Non-pigmented ciliary epithelial cell (primary cell): ENCODE measurements at regions not wholly inside any gene's neighbourhood (a gene's known extent, or its start where the extent isn't known, plus 50 kb on each side); places are given as distances from the start of the nearest gene placed in this dataset.
"Not testable (repeated sequence)": the region's sequence is repeated elsewhere in the genome, so short reads cannot be mapped to it uniquely, and the experiment has no call there.

Experiments used
- DNase-seq: peaks from one replicate; pipeline ENCODE4 v3.0.0-alpha.2; 2010; ENCODE audit warnings: low read depth

GRCh38 chr16:66173181-66173580, 193.3 kb upstream of the CDH5 start:
- DNase-seq, result not testable (repeated sequence)

DNA sequence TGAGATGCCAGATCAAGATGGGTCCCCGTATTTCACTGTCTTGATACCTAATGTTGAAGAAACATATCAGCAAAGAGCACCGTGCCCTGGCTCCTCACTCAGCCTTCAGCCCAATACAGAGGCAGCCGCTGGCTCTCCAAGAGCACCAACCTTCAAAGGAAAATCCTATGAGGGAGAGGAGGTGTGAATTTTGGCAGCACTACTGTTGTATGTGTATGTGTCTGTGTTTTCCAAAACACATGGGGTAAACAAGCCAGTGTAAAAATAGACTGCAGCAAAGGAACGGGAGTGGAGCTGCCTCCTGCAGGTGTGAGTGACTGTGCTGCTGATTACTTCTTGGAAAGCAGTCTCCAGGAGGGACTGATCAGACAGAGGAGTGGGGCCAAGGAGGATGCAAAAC, 194.0 kb upstream of the CDH5 start:
- no peak for DNase-seq

DNA sequence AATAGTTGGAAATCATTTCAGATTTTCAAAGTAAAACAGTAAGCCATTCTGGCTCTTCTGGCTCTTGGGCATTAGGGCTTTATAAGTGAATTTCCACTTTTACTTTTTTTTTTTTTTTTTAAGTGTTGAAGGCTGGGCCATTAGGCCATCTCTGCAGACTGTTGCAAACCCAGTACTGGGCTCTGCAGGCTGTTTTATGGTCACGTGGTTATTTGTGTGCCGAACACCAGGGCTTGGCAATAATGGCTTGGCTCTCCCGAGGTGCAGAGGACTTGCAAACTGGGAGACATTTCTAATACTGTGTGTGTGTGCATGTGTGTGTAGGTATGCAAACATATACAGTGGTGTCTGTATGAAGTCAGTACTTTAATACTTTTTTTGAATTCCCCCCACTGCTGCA, 194.9 kb upstream of the CDH5 start:
- DNase-seq, result no peak

DNA sequence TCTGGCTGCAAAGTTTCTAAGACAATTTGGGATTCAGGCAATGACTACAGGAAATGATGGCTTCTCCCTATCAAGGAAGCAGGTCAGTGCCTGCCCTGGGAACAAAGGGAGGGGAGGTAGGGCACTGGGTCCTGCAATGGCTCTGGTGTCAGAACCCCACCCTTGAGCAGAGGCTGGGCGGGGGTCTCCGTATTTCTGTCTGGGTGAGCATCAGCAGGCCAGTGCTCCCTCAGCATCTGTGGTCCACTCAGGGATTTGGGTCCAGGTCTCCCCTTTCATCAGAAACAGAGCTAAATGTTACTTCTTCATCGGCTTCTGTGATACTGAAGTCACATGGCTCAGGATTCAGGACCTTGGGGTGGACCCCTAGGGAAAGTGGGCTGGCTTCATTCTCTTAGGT, 195.5 kb upstream of the CDH5 start:
- no peak for DNase-seq

DNA sequence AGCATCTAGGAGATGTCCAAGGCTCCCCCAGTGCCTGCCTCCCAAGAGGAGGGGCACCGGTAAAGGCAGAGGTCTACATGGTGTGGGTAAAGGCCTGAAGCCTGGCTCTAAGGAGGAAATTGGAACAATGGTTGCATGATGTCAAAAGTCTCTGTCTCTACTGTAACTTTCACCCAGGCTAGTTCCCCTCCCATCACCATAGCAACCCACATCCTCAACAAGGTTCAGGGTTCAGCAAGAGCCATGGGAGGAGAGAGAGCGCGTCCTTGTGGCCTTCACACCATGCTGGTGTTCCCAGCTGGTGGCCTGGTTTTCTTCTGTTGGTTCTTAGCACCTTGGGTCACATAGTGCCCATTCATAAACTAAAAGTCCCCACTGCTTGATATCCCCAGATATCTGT, 196.7 kb upstream of the CDH5 start:
- no peak for DNase-seq

DNA sequence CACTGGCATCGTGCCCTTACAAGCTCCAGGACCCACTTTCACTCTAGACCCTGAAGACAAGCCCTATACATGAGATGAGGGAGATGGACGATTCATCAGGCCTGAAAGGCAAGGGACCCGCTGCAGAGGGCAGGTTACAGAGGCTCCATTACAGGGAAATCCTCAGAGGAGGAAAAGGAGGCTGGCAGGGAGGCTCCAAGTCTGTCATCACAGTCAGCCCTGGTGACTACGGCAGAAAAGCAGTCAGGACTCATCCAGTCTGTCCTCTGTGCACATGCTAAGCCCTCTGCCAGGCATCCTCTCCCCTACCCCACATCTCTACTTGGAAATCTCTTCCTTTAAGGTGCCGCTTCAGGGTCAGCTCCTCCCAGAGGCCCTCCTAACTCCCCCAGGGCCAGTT, 197.7 kb upstream of the CDH5 start:
- DNase-seq, result no peak

- no peak for DNase-seq
Observed at GRCh38 chr16:66167564-66168291, 198.8 kb upstream of the CDH5 start.

DNA sequence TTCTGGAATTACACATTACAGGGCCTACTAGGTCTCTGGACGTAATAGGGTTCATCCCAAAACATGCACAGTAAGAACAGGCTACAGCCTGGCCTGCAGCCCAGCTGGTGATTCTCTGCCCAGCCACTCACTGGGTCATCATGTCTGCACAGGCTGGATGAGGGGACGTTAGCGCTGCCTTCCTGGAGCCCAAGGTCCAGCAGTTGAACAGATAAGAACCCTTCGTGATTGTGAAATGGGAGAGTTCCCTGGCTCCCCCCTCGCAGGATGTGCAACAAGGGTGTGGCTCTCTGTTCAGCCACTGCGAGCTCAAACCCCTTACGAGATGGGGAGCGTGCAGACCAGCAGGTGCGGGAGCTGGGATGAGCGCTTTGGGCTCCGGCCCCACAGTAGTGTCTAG, 200.0 kb upstream of the CDH5 start:
- DNase-seq, result no peak

DNA sequence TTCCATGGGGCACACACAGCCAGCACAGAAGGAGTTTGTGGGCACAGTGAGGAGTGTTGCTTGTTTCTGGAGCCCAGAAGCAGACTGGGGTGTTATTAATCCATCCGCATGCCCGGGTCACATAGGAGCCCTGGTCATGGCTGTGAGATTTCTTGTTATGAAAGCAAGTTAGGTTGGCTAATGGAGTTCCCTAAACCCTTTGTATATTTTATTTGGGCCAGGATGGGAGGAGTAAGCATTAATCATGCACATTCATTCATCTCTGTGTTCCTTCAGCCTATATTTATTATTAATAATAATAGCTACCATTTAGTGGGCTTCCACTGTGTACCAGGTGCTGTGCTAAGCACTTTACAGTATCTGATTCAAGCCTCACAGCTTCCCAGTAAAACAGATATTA, 200.6 kb upstream of the CDH5 start:
- no peak for DNase-seq

DNA sequence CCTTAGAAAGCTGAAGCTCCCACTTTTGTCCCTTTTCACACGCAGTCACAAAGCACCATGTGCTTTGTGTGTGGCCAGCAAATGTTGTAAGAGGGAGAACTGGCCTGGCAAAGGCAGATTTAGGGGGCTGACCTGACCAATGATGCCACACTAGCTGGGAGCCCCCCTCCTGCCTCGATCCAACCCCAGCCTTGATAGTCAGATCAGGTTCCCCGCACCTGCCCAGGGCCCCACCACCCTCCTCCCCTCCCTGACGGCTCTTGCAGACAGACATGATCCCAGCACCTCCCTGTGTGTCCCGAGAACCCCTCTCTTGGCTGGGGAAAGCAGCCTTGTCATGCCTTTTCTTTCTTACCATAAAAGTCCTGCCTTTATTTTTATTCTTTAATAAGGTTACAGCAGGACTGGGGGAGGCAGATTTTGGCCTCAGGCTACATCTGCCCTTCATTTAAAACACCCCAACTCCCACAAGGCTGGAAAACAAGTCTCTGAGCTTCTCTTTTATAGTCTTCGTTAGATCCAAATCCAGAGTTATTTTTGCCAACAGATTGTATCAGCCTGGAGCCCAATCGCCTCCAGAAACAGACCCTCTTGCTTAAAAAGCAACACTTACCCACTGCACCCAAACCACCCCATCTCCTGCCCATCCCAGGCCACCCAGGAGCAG, 201.8 kb upstream of the CDH5 start:
- no peak for DNase-seq

- DNase-seq, result no peak
Observed at GRCh38 chr16:66162821-66163220, 203.7 kb upstream of the CDH5 start.

GRCh38 chr16:66161942-66162341, 204.5 kb upstream of the CDH5 start:
- DNase-seq, result no peak

DNA sequence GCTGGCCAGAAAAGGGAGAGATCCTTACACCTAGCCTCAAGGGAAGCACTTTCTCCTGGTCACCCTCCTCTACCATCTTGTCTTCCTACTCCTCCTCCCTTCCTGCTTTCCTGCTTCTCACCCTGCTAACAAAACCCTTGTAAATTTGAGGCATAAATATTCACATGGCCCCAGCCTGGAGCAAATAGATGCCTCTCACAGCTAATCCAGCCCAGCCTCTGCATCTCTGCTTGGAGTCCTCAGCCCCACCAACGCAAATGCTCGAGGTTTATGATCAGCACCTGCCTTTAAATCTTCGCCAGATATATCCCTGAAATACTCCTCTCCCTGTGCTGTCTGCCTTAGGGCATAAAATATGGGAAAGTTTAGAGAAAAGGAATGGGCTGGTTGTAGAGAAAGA, 205.2 kb upstream of the CDH5 start:
- no peak for DNase-seq

DNA sequence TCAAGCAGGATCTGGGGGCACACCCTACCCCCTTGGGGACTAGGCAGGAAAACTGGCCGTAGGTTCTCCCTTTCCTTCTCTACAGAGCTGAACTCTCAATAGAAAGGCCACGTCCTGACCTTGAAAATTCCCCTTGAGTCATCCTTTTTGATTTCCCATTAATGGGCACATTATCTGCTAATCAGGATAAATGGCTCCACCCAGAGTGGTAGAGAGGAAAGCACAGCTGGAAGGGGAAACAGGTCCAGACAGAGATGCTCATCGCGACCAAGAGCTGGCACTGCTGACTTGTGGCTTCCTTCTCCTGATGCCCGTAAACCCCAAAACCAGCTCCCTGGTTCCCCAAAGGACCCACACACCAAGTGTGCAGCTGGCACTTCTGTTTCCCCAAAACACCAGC, 206.5 kb upstream of the CDH5 start:
- DNase-seq, result no peak

GRCh38 chr16:66156538-66156937, 210.0 kb upstream of the CDH5 start:
- no peak for DNase-seq

- DNase-seq, result no peak
Observed at GRCh38 chr16:66155933-66156332, 210.6 kb upstream of the CDH5 start.

GRCh38 chr16:66154801-66155200, 211.7 kb upstream of the CDH5 start:
- DNase-seq, result no peak

DNA sequence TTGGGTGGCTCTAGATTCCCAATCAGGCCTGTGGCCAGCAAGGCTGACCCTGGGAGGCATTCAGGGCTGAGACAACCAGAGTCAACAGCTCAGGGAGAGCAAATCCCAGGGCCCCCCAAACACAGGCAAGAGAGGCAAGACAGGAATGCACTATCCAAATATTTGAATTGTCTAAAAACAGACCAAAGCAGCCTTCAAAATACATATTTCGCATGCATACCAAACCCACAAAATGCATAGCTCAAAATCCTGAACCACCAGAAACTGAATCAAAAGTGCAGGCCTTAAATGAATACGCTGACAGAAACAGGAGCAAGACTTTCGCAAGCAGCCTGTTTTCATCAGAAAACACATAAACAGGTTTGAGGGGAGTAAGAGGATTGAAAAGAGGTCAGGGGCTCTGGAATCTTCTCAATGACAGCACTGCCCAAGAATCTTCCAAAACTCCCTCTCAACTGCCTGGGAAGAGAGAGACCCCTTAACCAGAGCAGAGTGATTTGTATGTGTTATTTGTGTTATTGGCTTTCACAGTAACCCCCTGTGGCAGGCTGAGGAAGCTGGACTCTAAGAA, 213.6 kb upstream of the CDH5 start:
- peak; percentile 79 for DNase-seq

GRCh38 chr16:66152181-66152580, 214.3 kb upstream of the CDH5 start:
- DNase-seq, result no peak

DNA sequence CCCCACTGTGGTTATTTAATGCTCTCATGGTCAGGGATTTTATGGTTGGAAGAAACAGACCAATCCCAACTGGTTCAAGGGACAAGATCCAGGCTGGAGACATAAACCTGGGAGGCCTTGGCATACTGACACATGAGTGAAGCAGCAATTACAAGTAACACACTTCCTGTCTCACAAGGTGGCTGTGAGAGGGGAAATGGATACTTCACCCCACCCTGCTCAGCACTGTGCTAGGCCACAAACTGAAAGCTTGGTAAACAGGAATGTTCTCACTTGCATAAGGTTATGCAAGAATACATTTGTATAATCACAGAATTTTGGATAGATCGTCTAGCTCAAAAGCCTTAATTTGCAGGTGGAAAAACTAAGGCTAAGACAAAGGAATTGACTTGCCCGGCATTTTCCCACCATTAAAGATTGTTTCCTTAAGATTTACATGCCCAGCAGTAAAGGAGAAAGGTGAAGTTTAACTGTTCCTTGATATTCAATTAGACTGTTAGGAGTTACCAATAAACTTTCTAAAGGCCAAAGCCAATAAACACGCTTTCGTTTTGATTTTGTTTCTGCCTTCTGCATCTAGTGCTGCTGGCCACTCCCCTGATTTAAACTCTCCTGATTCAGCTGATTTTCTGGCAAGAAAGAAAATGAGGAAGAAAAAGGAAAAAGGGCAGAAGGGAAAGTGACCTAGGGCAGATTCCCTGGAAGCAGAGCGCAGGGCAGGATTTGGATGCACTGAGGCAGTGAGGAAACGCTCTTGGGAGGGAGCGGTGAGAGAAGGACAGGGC, 215.6 kb upstream of the CDH5 start:
- no peak for DNase-seq

GRCh38 chr16:66147291-66147690, 219.2 kb upstream of the CDH5 start:
- no peak for DNase-seq

DNA sequence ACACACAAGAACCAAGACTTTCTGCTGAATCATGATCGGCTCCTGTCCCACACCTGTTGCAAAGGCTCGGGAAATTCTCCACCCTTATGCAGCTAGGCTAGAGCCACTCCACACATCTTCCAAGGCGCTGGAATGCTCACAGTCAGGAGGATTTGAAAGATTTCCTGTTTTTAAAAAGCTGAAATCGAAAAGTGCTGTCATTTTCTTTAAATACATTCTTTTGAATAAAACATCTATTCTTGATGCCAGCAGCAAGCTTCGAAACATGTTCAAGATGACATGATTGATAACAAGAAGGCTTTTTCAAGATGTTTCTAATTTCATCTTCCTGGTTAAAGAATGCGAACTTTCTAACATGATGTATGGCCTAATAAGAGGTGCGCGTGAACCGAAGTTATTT, 219.7 kb upstream of the CDH5 start:
- no peak for DNase-seq

- no peak for DNase-seq
Observed at GRCh38 chr16:66144641-66145040, 221.8 kb upstream of the CDH5 start.
